Parathyroid adenoma (tissue), 2 donors: ENCODE measurements at regions not wholly inside any gene's neighbourhood (a gene's known extent, or its start where the extent isn't known, plus 50 kb on each side); places are given as distances from the start of the nearest gene placed in this dataset.

ENCODE experiments used
- H2AFZ ChIP-seq: fragments of 300-600 bp; sonication (generic); one replicate; pipeline ENCODE4 v1.7.0; 2017; ENCODE audit warnings: antibody characterized with exemption, mild to moderate bottlenecking
- H3K27ac ChIP-seq: fragments of 300-600 bp; sonication (generic); one replicate; pipeline ENCODE4 v1.7.0; 2017
- H3K27me3 ChIP-seq: fragments of 300-600 bp; sonication (generic); one replicate; pipeline ENCODE4 v1.7.0; 2017; ENCODE audit warnings: low read length; ENCODE audit not compliant: control insufficient read depth, insufficient read depth
- H3K36me3 ChIP-seq: fragments of 300-600 bp; sonication (generic); one replicate; pipeline ENCODE4 v1.7.0; 2017; ENCODE audit warnings: low read length; ENCODE audit not compliant: control insufficient read depth, insufficient read depth
- H3K4me1 ChIP-seq: fragments of 300-600 bp; sonication (generic); one replicate; pipeline ENCODE4 v1.7.0; 2017; ENCODE audit warnings: control low read depth
- H3K4me2 ChIP-seq: fragments of 300-600 bp; sonication (generic); one replicate; pipeline ENCODE4 v1.7.0; 2017; ENCODE audit warnings: low read length
- H3K4me3 ChIP-seq: fragments of 300-600 bp; sonication (generic); one replicate; pipeline ENCODE4 v1.7.0; 2017; ENCODE audit warnings: low read depth, low read length
- H3K79me2 ChIP-seq: fragments of 300-600 bp; sonication (generic); one replicate; pipeline ENCODE4 v1.7.0; 2017; ENCODE audit warnings: control low read depth
- H3K9ac ChIP-seq: fragments of 300-600 bp; sonication (generic); one replicate; pipeline ENCODE4 v1.7.0; 2017; ENCODE audit warnings: mild to moderate bottlenecking
- H3K9me3 ChIP-seq: fragments of 300-600 bp; sonication (generic); one replicate; pipeline ENCODE4 v1.7.0; 2017; ENCODE audit warnings: low read length; ENCODE audit not compliant: control insufficient read depth
- CTCF ChIP-seq: fragments of 300-600 bp; sonication (generic); IDR thresholded peaks from one replicate; pipeline ENCODE4 v1.7.0; 2017; ENCODE audit warnings: antibody characterized with exemption, mild to moderate bottlenecking
- donor health status: primary hyperparathyroidism.

GRCh38 chr9:17988489-17988888, 409.6 kb downstream of the SH3GL2 start:
- TF ChIP-seq CTCF: no peak
- H3K9me3 ChIP-seq: no peaks in the 10 kb centered on the region
- H3K4me2 ChIP-seq: no peak overlapping the region
- H3K79me2 ChIP-seq: no peaks in the 10 kb centered on the region
- H3K36me3 ChIP-seq: no peaks in the 10 kb centered on the region
- H3K27ac ChIP-seq: no peak overlapping the region
- H3K9ac ChIP-seq: no peak overlapping the region
- H2AFZ ChIP-seq: no peak overlapping the region
- no peaks in the 10 kb centered on the region for H3K4me1 ChIP-seq
- H3K27me3 ChIP-seq: no peaks in the 10 kb centered on the region
- H3K4me3 ChIP-seq: no peak overlapping the region

GRCh38 chr9:17990602-17991001, 411.7 kb downstream of the SH3GL2 start:
- no peak for TF ChIP-seq CTCF
- H3K79me2 ChIP-seq: no peaks in the 10 kb centered on the region
- no peaks in the 10 kb centered on the region for H3K36me3 ChIP-seq
- no peaks in the 10 kb centered on the region for H3K27me3 ChIP-seq
- no peak overlapping the region for H3K4me2 ChIP-seq
- no peak overlapping the region for H3K4me3 ChIP-seq
- H2AFZ ChIP-seq: no peak overlapping the region
- no peak overlapping the region for H3K9ac ChIP-seq
- H3K27ac ChIP-seq: no peak overlapping the region
- H3K4me1 ChIP-seq: no peaks in the 10 kb centered on the region
- no peaks in the 10 kb centered on the region for H3K9me3 ChIP-seq

- H2AFZ ChIP-seq: no peak overlapping the region
- H3K4me2 ChIP-seq: no peak overlapping the region
- H3K27me3 ChIP-seq: no peaks in the 10 kb centered on the region
- no peak for TF ChIP-seq CTCF
- H3K79me2 ChIP-seq: no peaks in the 10 kb centered on the region
- no peaks in the 10 kb centered on the region for H3K36me3 ChIP-seq
- no peaks in the 10 kb centered on the region for H3K9me3 ChIP-seq
- H3K27ac ChIP-seq: no peak overlapping the region
- H3K9ac ChIP-seq: no peak overlapping the region
- no peaks in the 10 kb centered on the region for H3K4me1 ChIP-seq
- H3K4me3 ChIP-seq: no peak overlapping the region
Measured at GRCh38 chr9:17993024-17993423, 414.2 kb downstream of the SH3GL2 start.

- Histone ChIP-seq H3K4me2 (no peak overlapping the region), H3K4me1 (no peaks in the 10 kb centered on the region), H3K27ac (no peak overlapping the region), H3K36me3 (no peaks in the 10 kb centered on the region), H3K9ac (no peak overlapping the region), H2AFZ (no peak overlapping the region), H3K79me2 (no peaks in the 10 kb centered on the region), H3K27me3 (no peaks in the 10 kb centered on the region), H3K9me3 (no peaks in the 10 kb centered on the region), H3K4me3 (no peak overlapping the region)
- no peak for TF ChIP-seq CTCF
Measured at GRCh38 chr9:17994695-17995425, 416.0 kb downstream of the SH3GL2 start.

GRCh38 chr9:17996728-17997127, 417.9 kb downstream of the SH3GL2 start:
- TF ChIP-seq CTCF: no peak

More at GRCh38 chr9:17996728-17997127, 417.9 kb downstream of the SH3GL2 start:
- no peaks in the 10 kb centered on the region for H3K4me1 ChIP-seq
- H3K4me2 ChIP-seq: no peak overlapping the region
- H3K79me2 ChIP-seq: no peaks in the 10 kb centered on the region
- H3K4me3 ChIP-seq: no peak overlapping the region
- H2AFZ ChIP-seq: no peak overlapping the region
- H3K27me3 ChIP-seq: no peaks in the 10 kb centered on the region
- no peak overlapping the region for H3K9ac ChIP-seq
- no peaks in the 10 kb centered on the region for H3K9me3 ChIP-seq
- H3K36me3 ChIP-seq: no peaks in the 10 kb centered on the region
- no peak overlapping the region for H3K27ac ChIP-seq
